PC-9 (cell line): ENCODE measurements at regions not wholly inside any gene's neighbourhood (a gene's known extent, or its start where the extent isn't known, plus 50 kb on each side); places are given as distances from the start of the nearest gene placed in this dataset.

Source experiments
- EZH2 ChIP-seq: fragments of 200-600 bp; sonication (generic); IDR thresholded peaks from 2 replicates; pipeline ENCODE4 v1.8.0; 2017; ENCODE audit warnings: antibody characterized with exemption, low read depth
- TF ChIP-seq, protein P1 (sequence below): fragments of 200-600 bp; sonication (generic); conservative IDR thresholded peaks from 2 replicates; pipeline ENCODE4 v1.6.1; 2017; ENCODE audit warnings: mixed run types, antibody characterized with exemption, mild to moderate bottlenecking, moderate library complexity

DNA sequence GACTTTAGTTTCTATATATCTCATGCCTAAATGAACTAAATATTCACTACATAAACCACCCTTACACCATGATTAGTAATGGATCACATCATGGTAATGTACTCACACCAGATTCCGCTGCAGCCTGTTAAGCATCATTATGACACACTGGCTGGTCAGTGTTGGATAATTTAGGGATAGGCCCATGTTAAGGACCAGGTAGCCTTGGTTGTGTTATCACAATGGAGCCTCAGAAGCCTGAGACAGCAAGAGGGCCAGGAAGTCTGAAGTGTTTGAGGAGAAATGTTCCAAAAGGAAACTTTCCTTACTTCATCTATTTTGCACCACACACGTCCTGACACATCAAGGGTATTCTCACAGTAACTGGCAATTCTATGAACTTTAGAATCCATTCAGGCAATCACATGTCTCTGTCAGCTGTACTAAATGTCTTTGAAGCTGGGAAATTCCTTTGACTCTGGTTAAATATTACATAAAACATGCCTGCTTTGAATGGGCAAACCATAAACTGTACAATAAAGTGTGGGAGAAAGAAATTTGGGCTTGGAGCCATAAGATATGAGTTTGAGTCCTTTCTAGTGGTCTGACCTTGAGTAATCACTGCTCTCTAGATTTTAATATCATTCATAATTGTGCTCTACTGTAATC lies 105.3 kb upstream of the DPT start:
- TF ChIP-seq, protein P1, sequence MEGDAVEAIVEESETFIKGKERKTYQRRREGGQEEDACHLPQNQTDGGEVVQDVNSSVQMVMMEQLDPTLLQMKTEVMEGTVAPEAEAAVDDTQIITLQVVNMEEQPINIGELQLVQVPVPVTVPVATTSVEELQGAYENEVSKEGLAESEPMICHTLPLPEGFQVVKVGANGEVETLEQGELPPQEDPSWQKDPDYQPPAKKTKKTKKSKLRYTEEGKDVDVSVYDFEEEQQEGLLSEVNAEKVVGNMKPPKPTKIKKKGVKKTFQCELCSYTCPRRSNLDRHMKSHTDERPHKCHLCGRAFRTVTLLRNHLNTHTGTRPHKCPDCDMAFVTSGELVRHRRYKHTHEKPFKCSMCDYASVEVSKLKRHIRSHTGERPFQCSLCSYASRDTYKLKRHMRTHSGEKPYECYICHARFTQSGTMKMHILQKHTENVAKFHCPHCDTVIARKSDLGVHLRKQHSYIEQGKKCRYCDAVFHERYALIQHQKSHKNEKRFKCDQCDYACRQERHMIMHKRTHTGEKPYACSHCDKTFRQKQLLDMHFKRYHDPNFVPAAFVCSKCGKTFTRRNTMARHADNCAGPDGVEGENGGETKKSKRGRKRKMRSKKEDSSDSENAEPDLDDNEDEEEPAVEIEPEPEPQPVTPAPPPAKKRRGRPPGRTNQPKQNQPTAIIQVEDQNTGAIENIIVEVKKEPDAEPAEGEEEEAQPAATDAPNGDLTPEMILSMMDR: no peak
- TF ChIP-seq EZH2: no peak
